ENCODE measurements at regions not wholly inside any gene's neighbourhood (a gene's known extent, or its start where the extent isn't known, plus 50 kb on each side); places are given as distances from the start of the nearest gene placed in this dataset.

DNA sequence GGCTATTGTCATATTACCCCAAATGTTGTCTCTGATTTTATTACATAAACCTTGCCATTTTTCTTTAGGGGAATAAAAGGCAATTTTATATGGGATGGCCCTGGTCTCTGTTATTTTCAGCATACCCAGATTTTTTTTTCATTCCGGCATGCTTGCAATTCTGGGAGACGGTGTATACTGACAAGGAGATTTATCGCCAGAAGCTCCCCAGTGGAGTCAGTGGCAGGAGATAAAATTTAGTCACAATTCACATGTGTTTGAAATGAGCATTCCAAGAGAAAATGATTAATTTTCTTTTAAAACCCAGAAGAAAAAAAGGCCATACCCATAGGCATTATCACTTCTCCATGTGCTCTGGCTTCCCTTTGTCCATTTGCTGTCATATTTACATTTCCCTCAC is 250.8 kb upstream of the RSPO3 start:
- TF ChIP-seq, protein P1, sequence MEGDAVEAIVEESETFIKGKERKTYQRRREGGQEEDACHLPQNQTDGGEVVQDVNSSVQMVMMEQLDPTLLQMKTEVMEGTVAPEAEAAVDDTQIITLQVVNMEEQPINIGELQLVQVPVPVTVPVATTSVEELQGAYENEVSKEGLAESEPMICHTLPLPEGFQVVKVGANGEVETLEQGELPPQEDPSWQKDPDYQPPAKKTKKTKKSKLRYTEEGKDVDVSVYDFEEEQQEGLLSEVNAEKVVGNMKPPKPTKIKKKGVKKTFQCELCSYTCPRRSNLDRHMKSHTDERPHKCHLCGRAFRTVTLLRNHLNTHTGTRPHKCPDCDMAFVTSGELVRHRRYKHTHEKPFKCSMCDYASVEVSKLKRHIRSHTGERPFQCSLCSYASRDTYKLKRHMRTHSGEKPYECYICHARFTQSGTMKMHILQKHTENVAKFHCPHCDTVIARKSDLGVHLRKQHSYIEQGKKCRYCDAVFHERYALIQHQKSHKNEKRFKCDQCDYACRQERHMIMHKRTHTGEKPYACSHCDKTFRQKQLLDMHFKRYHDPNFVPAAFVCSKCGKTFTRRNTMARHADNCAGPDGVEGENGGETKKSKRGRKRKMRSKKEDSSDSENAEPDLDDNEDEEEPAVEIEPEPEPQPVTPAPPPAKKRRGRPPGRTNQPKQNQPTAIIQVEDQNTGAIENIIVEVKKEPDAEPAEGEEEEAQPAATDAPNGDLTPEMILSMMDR (IDR thresholded peaks at IDR 0.05; ENCODE audit: insufficient read depth, low read depth, low read length), result no peak
- TF ChIP-seq EZH2 (IDR thresholded peaks at IDR 0.05; ENCODE audit: insufficient read depth, low read length), result no peak
